HG02973 (cell line): ENCODE measurements at regions not wholly inside any gene's neighbourhood (a gene's known extent, or its start where the extent isn't known, plus 50 kb on each side); places are given as distances from the start of the nearest gene placed in this dataset.

Source experiments
- ATAC-seq: cut with Tn5 transposase; IDR thresholded peaks from one replicate; pipeline ENCODE4 v1.9.1; 2021; ENCODE audit warnings: moderate library complexity; ENCODE audit not compliant: unreplicated experiment

- ATAC-seq = no peak
Measured at GRCh38 chrX:51954592-51954991, 61.2 kb downstream of the MAGED1 start.

- ATAC-seq = peak; percentile 100
Measured at GRCh38 chrX:51955200-51955599, 61.8 kb downstream of the MAGED1 start.

- no peak for ATAC-seq
Measured at GRCh38 chrX:51956441-51956840, 63.0 kb downstream of the MAGED1 start.

- no peak for ATAC-seq
Measured at GRCh38 chrX:51975360-51975759, 81.9 kb downstream of the MAGED1 start.

- no peak for ATAC-seq
Measured at GRCh38 chrX:51975811-51976210, 82.4 kb downstream of the MAGED1 start.

- ATAC-seq = no peak
Measured at GRCh38 chrX:51976503-51976902, 83.1 kb downstream of the MAGED1 start.
